ENCODE measurements at regions not wholly inside any gene's neighbourhood (a gene's known extent, or its start where the extent isn't known, plus 50 kb on each side); places are given as distances from the start of the nearest gene placed in this dataset.

DNA sequence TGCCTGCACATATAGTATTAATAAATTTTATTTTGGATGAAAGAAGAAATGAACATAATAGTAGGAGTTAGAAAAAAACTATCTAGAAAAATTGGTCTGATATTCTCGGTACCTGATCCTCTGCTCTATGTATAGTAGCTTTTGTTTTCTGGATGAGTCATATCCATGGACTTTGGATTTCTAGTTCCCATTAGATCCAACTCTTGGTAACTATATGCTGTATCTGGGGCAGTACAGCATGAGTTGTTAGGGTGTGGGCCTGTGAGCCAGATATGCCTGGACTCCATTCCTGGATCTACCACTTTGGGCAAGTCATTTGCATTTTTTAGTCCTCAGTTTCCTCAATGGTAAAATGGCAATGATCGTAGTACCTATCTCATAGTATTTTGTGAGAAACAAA lies 372.2 kb upstream of the PKN2 start:
- H3K27ac ChIP-seq = no peak overlapping the region

DNA sequence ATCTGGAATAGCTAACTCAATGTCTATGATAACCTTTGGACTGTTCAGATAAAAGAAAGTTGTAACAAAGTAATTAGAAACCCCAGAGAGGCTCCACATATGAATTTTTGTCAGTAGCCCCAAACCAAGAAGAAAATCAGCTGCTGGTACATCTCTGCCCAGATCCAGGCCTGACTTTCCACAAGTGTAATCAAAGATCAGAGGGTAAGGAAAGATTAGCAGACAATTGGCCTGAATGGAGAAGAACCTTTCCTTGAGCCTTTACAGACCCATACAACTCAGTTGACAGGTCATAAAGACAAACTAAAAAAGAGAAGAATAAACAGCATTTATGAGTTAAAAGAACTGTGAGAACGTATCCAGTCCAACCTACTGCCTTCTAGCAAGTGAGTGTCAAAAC lies 366.7 kb upstream of the PKN2 start:
- no peaks in the 10 kb centered on the region for H3K9me3 ChIP-seq
- in situ Hi-C loops (cut with MboI; ENCODE audit: low pct_ligation_motif_present in 1 of 4, low pct_unique_long_range_greater_than_20kb in 1 of 4, low sequenced_read_pairs in 3 of 4) (no loop called here), intact Hi-C loops (cut with DNase I; ENCODE audit: low total_unique reads) (no loop called here)

More for the DNA sequence above, 372.2 kb upstream of the PKN2 start:
- Histone ChIP-seq H3K4me3 (no peak overlapping the region), H3K9me3 (no peaks in the 10 kb centered on the region), H3K4me1 (peaks cover 0 to 8% (median 3%) of the 10 kb centered on the region in 4 donors), H3K36me3 (no peaks in the 10 kb centered on the region), H3K27me3 (no peaks in the 10 kb centered on the region)
- DNase-seq = peak; percentile 19
- in situ Hi-C loops (cut with MboI; ENCODE audit: low pct_ligation_motif_present in 1 of 4, low pct_unique_long_range_greater_than_20kb in 1 of 4, low sequenced_read_pairs in 3 of 4) = no loop called here
- peak in 1 of 3 donors; percentile 13 for TF ChIP-seq POLR2AphosphoS5 (IDR thresholded peaks at IDR 0.05)
- TF ChIP-seq, protein P1, sequence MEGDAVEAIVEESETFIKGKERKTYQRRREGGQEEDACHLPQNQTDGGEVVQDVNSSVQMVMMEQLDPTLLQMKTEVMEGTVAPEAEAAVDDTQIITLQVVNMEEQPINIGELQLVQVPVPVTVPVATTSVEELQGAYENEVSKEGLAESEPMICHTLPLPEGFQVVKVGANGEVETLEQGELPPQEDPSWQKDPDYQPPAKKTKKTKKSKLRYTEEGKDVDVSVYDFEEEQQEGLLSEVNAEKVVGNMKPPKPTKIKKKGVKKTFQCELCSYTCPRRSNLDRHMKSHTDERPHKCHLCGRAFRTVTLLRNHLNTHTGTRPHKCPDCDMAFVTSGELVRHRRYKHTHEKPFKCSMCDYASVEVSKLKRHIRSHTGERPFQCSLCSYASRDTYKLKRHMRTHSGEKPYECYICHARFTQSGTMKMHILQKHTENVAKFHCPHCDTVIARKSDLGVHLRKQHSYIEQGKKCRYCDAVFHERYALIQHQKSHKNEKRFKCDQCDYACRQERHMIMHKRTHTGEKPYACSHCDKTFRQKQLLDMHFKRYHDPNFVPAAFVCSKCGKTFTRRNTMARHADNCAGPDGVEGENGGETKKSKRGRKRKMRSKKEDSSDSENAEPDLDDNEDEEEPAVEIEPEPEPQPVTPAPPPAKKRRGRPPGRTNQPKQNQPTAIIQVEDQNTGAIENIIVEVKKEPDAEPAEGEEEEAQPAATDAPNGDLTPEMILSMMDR (IDR thresholded peaks at IDR 0.05) = no peak
- WGBS, 2 donors (ENCODE audit: low coverage in 1 of 2) = 58 to 66% methylated on average over 2 of the region's 2 CpGs
- intact Hi-C loops (cut with DNase I; ENCODE audit: low total_unique reads) = no loop called here

DNA sequence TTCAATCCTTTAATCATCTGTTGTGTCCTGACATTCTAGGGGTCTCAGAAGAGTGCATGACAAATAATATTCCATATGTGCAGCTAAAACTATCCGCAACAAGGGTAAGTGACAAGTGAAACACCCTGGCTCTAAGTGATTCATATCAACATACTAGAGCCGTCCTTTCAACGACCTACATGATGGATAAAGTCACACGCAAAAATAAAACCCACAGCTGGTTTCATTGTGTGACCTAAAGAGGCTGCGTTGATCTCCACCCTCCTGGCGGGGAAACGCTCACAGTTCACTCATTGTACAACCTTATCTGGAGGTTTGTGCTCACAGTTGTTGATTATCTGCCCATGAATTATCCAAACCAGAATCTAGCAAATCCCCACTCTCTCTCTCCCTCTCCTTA lies 365.3 kb upstream of the PKN2 start:
- H3K9me3 ChIP-seq = no peaks in the 10 kb centered on the region
- no peak overlapping the region for H3K27ac ChIP-seq
- H3K4me3 ChIP-seq = no peak overlapping the region
- no peaks in the 10 kb centered on the region for H3K27me3 ChIP-seq
- no peaks in the 10 kb centered on the region for H3K36me3 ChIP-seq
- WGBS, 2 donors (ENCODE audit: low coverage in 1 of 2) = 80 to 84% methylated on average over 1 to 7 of the region's 7 CpGs
- in situ Hi-C loops (cut with MboI; ENCODE audit: low pct_ligation_motif_present in 1 of 4, low pct_unique_long_range_greater_than_20kb in 1 of 4, low sequenced_read_pairs in 3 of 4) (no loop called here), intact Hi-C loops (cut with DNase I; ENCODE audit: low total_unique reads) (no loop called here)
- no peak for TF ChIP-seq EP300 (IDR thresholded peaks at IDR 0.05; ENCODE audit: low read depth)
- no peaks in the 10 kb centered on the region for H3K4me1 ChIP-seq
- DNase-seq = no peak

More for the DNA sequence above, 366.7 kb upstream of the PKN2 start:
- Histone ChIP-seq H3K4me1 (no peaks in the 10 kb centered on the region), H3K36me3 (no peaks in the 10 kb centered on the region), H3K27me3 (no peaks in the 10 kb centered on the region), H3K27ac (no peak overlapping the region), H3K4me3 (no peak overlapping the region)
- 26 to 64% methylated on average over 1 of the region's 1 CpG for WGBS, 2 donors (ENCODE audit: low coverage in 1 of 2)
- TF ChIP-seq POLR2A (IDR thresholded peaks at IDR 0.05) = no peak
- TF ChIP-seq EP300 (IDR thresholded peaks at IDR 0.05; ENCODE audit: low read depth) = no peak
- TF ChIP-seq, protein P1 (IDR thresholded peaks at IDR 0.05) = no peak
- TF ChIP-seq POLR2AphosphoS5 (IDR thresholded peaks at IDR 0.05) = no peak
- no peak for DNase-seq

DNA sequence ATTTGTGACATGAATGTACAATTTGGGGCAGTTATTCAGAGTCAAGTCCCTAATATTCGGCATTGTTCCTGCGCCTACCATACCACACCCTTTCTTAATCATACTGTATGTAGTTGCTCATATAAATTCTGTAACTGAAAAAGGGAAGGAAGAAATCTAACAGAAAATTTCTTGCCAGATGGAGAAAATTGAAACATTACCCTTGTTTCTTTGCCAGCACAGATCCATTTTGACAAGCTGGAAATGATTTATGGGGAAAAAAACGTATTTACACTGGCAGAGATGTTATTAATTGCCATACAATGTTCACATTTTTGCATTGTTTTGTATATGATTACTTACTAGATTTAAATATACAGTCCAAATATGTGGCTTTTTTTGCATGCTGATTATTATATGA lies 363.8 kb upstream of the PKN2 start:
- H3K4me3 ChIP-seq = no peak overlapping the region
- in situ Hi-C loops (cut with MboI; ENCODE audit: low pct_ligation_motif_present in 1 of 4, low pct_unique_long_range_greater_than_20kb in 1 of 4, low sequenced_read_pairs in 3 of 4) (no loop called here), intact Hi-C loops (cut with DNase I; ENCODE audit: low total_unique reads) (no loop called here)
- DNase-seq = no peak
- no peaks in the 10 kb centered on the region for H3K36me3 ChIP-seq
- no peaks in the 10 kb centered on the region for H3K4me1 ChIP-seq
- WGBS, 2 donors (ENCODE audit: low coverage in 1 of 2) = 41 to 57% methylated on average over 3 of the region's 3 CpGs
- no peak overlapping the region for H3K27ac ChIP-seq
- TF ChIP-seq POLR2AphosphoS5 (IDR thresholded peaks at IDR 0.05) (no peak), POLR2A (IDR thresholded peaks at IDR 0.05) (no peak), EP300 (IDR thresholded peaks at IDR 0.05; ENCODE audit: low read depth) (no peak)
- TF ChIP-seq, protein P1 (IDR thresholded peaks at IDR 0.05) = no peak
- no peaks in the 10 kb centered on the region for H3K9me3 ChIP-seq
- no peaks in the 10 kb centered on the region for H3K27me3 ChIP-seq

DNA sequence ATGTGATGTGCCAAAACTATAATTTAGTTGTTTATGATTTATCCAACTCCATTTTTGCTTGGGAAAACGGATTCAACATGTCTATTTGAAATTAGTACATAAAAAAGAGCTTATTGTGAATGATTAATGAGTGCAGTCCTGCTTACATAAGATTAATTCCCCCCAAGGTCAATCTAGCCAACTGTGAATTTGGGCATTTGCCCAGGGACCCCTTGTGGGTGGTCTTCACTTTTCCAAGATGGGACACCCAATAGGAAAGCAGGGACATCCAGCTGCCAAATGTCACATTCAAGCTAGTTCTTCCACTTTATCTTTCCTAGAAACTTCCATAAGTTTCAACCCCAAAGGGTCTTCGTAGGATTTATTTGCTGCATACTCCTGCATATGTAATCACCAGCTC lies 362.4 kb upstream of the PKN2 start:
- Histone ChIP-seq H3K36me3 (no peaks in the 10 kb centered on the region), H3K27me3 (no peaks in the 10 kb centered on the region), H3K9me3 (no peaks in the 10 kb centered on the region), H3K4me1 (no peaks in the 10 kb centered on the region), H3K4me3 (no peak overlapping the region), H3K27ac (no peak overlapping the region)
- in situ Hi-C loops (cut with MboI; ENCODE audit: low pct_ligation_motif_present in 1 of 4, low pct_unique_long_range_greater_than_20kb in 1 of 4, low sequenced_read_pairs in 3 of 4) (no loop called here), intact Hi-C loops (cut with DNase I; ENCODE audit: low total_unique reads) (no loop called here)
- 67 to 69% methylated on average over 2 of the region's 2 CpGs for WGBS, 2 donors (ENCODE audit: low coverage in 1 of 2)
- DNase-seq = no peak
- TF ChIP-seq EP300 (IDR thresholded peaks at IDR 0.05; ENCODE audit: low read depth) = no peak
- TF ChIP-seq POLR2AphosphoS5 (IDR thresholded peaks at IDR 0.05) = no peak
- no peak for TF ChIP-seq POLR2A (IDR thresholded peaks at IDR 0.05)
- TF ChIP-seq, protein P1 (IDR thresholded peaks at IDR 0.05) = no peak
